Smooth muscle cell (in vitro differentiated cells): ENCODE measurements at regions not wholly inside any gene's neighbourhood (a gene's known extent, or its start where the extent isn't known, plus 50 kb on each side); places are given as distances from the start of the nearest gene placed in this dataset.
A peak's percentile ranks its signal among the peaks of the same experiment; 100 is the strongest.

Source experiments
- DNase-seq: peaks from one replicate; lab custom pipeline; 2025; ENCODE audit not compliant: unreplicated experiment; lab: John Stamatoyannopoulos, UW
- H2AFZ ChIP-seq: fragments of 200-600 bp; sonication (generic); 2 replicates; pipeline ENCODE4 v1.6.0; 2016; ENCODE audit warnings: antibody characterized with exemption, low read depth, mild to moderate bottlenecking
- H3F3A ChIP-seq: fragments of 200-600 bp; sonication (generic); 2 replicates; pipeline ENCODE4 v1.6.0; 2017; ENCODE audit warnings: antibody characterized with exemption, low read depth
- H3K27ac ChIP-seq: fragments of 200-600 bp; sonication (generic); 2 replicates; pipeline ENCODE4 v1.5.1; 2016; ENCODE audit warnings: low read depth, mild to moderate bottlenecking
- H3K27me3 ChIP-seq: fragments of 200-600 bp; sonication (generic); 2 replicates; pipeline ENCODE4 v1.6.1; 2016; ENCODE audit warnings: low read depth, mild to moderate bottlenecking
- H3K36me3 ChIP-seq: fragments of 200-600 bp; sonication (generic); 2 replicates; pipeline ENCODE4 v1.5.1; 2016; ENCODE audit warnings: low read depth
- H3K4me1 ChIP-seq: fragments of 200-600 bp; sonication (generic); 2 replicates; pipeline ENCODE4 v1.5.1; 2016; ENCODE audit warnings: low read depth
- H3K4me2 ChIP-seq: fragments of 200-600 bp; sonication (generic); 2 replicates; pipeline ENCODE4 v1.6.0; 2016; ENCODE audit warnings: mild to moderate bottlenecking
- H3K4me3 ChIP-seq: fragments of 200-600 bp; sonication (generic); 2 replicates; pipeline ENCODE4 v1.5.1; 2016; ENCODE audit warnings: mild to moderate bottlenecking
- H3K79me2 ChIP-seq: fragments of 200-600 bp; sonication (generic); 2 replicates; pipeline ENCODE4 v1.6.0; 2016; ENCODE audit warnings: low read depth, mild to moderate bottlenecking
- H3K9ac ChIP-seq: fragments of 200-600 bp; sonication (generic); 2 replicates; pipeline ENCODE4 v1.6.0; 2016; ENCODE audit warnings: low read depth
- H3K9me3 ChIP-seq: fragments of 200-600 bp; sonication (generic); replicated peaks from 2 replicates; pipeline ENCODE4 v1.5.1; 2016; ENCODE audit warnings: low read depth
- H4K20me1 ChIP-seq: fragments of 200-600 bp; sonication (generic); 2 replicates; pipeline ENCODE4 v1.6.0; 2016; ENCODE audit warnings: low read depth
- CTCF ChIP-seq: fragments of 200-600 bp; sonication (generic); IDR thresholded peaks from 2 replicates; pipeline ENCODE4 v1.5.1; 2017; ENCODE audit warnings: borderline replicate concordance, mild to moderate bottlenecking, antibody characterized with exemption; ENCODE audit not compliant: insufficient read depth, poor library complexity, severe bottlenecking
- WGBS: methylation state at CpG from one replicate; pipeline ENCODE4 v1.1.7; 2016; ENCODE audit warnings: low lambda C conversion rate; 5-methylcytosine and 5-hydroxymethylcytosine counted together

GRCh38 chr3:6622260-6622659, 238.7 kb upstream of the GRM7 start:
- no peaks in the 10 kb centered on the region for H3K79me2 ChIP-seq
- no peak overlapping the region for H3K4me2 ChIP-seq
- no peaks in the 10 kb centered on the region for H3K4me1 ChIP-seq
- H3K9ac ChIP-seq, result no peak overlapping the region
- no peak for TF ChIP-seq CTCF
- no peaks in the 10 kb centered on the region for H3K9me3 ChIP-seq
- no peaks in the 10 kb centered on the region for H3F3A ChIP-seq
- H4K20me1 ChIP-seq, result no peaks in the 10 kb centered on the region
- WGBS, result 89% methylated on average over 2 of the region's 2 CpGs
- no peak overlapping the region for H2AFZ ChIP-seq
- H3K4me3 ChIP-seq, result no peak overlapping the region
- no peaks in the 10 kb centered on the region for H3K27me3 ChIP-seq
- no peak for DNase-seq
- H3K36me3 ChIP-seq, result no peaks in the 10 kb centered on the region
- H3K27ac ChIP-seq, result no peak overlapping the region

GRCh38 chr3:6622712-6623111, 238.2 kb upstream of the GRM7 start:
- TF ChIP-seq CTCF, result no peak
- no peaks in the 10 kb centered on the region for H3K9me3 ChIP-seq
- H3K79me2 ChIP-seq, result no peaks in the 10 kb centered on the region
- H2AFZ ChIP-seq, result no peak overlapping the region
- no peak for DNase-seq
- 78% methylated on average over 1 of the region's 1 CpG for whole genome bisulfite sequencing
- H4K20me1 ChIP-seq, result no peaks in the 10 kb centered on the region
- H3K9ac ChIP-seq, result no peak overlapping the region
- no peak overlapping the region for H3K4me3 ChIP-seq
- no peaks in the 10 kb centered on the region for H3K4me1 ChIP-seq
- no peaks in the 10 kb centered on the region for H3K27me3 ChIP-seq
- H3F3A ChIP-seq, result no peaks in the 10 kb centered on the region
- no peak overlapping the region for H3K27ac ChIP-seq
- H3K36me3 ChIP-seq, result no peaks in the 10 kb centered on the region
- H3K4me2 ChIP-seq, result no peak overlapping the region

- H2AFZ ChIP-seq, result peak overlapping the region; percentile 41
- no peaks in the 10 kb centered on the region for H3K4me1 ChIP-seq
- no peaks in the 10 kb centered on the region for H3K9me3 ChIP-seq
- H3K79me2 ChIP-seq, result no peaks in the 10 kb centered on the region
- no peak for TF ChIP-seq CTCF
- H3K27me3 ChIP-seq, result no peaks in the 10 kb centered on the region
- H4K20me1 ChIP-seq, result no peaks in the 10 kb centered on the region
- no peak overlapping the region for H3K27ac ChIP-seq
- no peaks in the 10 kb centered on the region for H3K36me3 ChIP-seq
- 55% methylated on average over 6 of the region's 6 CpGs for WGBS
- H3K9ac ChIP-seq, result no peak overlapping the region
- H3K4me3 ChIP-seq, result no peak overlapping the region
- H3F3A ChIP-seq, result no peaks in the 10 kb centered on the region
- no peak overlapping the region for H3K4me2 ChIP-seq
- DNase-seq, result no peak
Measured at GRCh38 chr3:6631376-6631775, 229.5 kb upstream of the GRM7 start.

- Histone ChIP-seq H4K20me1 (no peaks in the 10 kb centered on the region), H3K27me3 (no peaks in the 10 kb centered on the region), H3K4me1 (no peaks in the 10 kb centered on the region), H3K9me3 (no peaks in the 10 kb centered on the region), H3K79me2 (no peaks in the 10 kb centered on the region), H3K4me2 (no peak overlapping the region), H3K36me3 (no peaks in the 10 kb centered on the region), H3F3A (no peaks in the 10 kb centered on the region), H3K27ac (no peak overlapping the region), H3K4me3 (no peak overlapping the region), H2AFZ (no peak overlapping the region), H3K9ac (no peak overlapping the region)
- 83% methylated on average over 1 of the region's 1 CpG for WGBS
- TF ChIP-seq CTCF, result no peak
- no peak for DNase-seq
Measured at GRCh38 chr3:6640907-6641306, 220.0 kb upstream of the GRM7 start.
